ENCODE measurements at regions not wholly inside any gene's neighbourhood (a gene's known extent, or its start where the extent isn't known, plus 50 kb on each side); places are given as distances from the start of the nearest gene placed in this dataset.

DNA sequence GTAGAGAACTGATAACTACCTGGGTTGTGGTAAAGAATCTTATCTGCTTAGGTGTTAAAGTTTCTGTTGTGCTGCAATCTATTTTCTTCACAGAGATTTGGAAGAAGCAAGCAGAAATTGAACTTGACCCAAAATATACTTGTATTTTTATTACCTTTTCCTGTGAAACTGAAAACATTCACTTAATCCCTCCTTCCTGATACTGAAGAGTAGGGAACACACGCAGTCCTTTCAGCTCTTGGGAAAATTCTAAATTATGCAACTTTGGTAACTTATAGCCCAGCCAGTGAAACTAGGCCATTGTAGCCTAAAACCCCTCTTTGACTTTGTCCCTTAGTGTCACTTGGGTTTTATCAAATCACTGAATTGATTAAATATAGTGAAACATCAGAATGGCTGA lies 128.4 kb upstream of the MEIS1 start:
- H3K27ac ChIP-seq, result no peak overlapping the region
- no peaks in the 10 kb centered on the region for H3K9me3 ChIP-seq (ENCODE audit: severe bottlenecking)
- no peak for DNase-seq
- TF ChIP-seq, protein P1, sequence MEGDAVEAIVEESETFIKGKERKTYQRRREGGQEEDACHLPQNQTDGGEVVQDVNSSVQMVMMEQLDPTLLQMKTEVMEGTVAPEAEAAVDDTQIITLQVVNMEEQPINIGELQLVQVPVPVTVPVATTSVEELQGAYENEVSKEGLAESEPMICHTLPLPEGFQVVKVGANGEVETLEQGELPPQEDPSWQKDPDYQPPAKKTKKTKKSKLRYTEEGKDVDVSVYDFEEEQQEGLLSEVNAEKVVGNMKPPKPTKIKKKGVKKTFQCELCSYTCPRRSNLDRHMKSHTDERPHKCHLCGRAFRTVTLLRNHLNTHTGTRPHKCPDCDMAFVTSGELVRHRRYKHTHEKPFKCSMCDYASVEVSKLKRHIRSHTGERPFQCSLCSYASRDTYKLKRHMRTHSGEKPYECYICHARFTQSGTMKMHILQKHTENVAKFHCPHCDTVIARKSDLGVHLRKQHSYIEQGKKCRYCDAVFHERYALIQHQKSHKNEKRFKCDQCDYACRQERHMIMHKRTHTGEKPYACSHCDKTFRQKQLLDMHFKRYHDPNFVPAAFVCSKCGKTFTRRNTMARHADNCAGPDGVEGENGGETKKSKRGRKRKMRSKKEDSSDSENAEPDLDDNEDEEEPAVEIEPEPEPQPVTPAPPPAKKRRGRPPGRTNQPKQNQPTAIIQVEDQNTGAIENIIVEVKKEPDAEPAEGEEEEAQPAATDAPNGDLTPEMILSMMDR (IDR thresholded peaks at IDR 0.05; ENCODE audit: low read depth, low read length), result no peak
- peaks cover 86% of the 10 kb centered on the region for H3K27me3 ChIP-seq (ENCODE audit: insufficient read depth, low read depth, severe bottlenecking)
- no peak overlapping the region for H3K4me3 ChIP-seq (ENCODE audit: low read depth, low read length)
- H3K36me3 ChIP-seq, result no peaks in the 10 kb centered on the region

DNA sequence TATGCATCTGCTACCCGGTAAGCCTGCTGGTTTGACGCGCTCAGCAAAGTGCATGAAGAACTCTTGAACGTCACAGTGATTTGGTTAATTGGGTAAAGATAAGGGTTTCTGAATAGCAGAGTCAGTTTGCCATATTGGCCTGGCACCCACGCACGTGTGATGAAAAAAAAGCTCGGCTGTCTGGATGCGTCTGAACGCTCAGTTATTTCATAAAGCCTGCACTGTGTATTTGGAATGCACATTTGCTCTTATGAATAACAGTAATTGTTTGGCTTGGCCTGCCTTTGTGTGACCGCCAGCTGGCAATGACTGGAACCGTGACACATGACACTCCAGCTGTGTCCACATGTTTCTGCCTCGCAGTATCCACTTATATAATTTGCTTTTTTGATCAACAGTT lies 129.2 kb upstream of the MEIS1 start:
- H3K9me3 ChIP-seq (ENCODE audit: severe bottlenecking), result no peaks in the 10 kb centered on the region
- TF ChIP-seq, protein P1 (IDR thresholded peaks at IDR 0.05; ENCODE audit: low read depth, low read length), result no peak
- H3K36me3 ChIP-seq, result no peaks in the 10 kb centered on the region
- no peak overlapping the region for H3K27ac ChIP-seq
- H3K27me3 ChIP-seq (ENCODE audit: insufficient read depth, low read depth, severe bottlenecking), result peaks cover 91% of the 10 kb centered on the region
- H3K4me3 ChIP-seq (ENCODE audit: low read depth, low read length), result no peak overlapping the region
- no peak for DNase-seq

- H3K27me3 ChIP-seq (ENCODE audit: insufficient read depth, low read depth, severe bottlenecking), result peaks cover 93% of the 10 kb centered on the region
- no peak for DNase-seq
- H3K36me3 ChIP-seq, result no peaks in the 10 kb centered on the region
- peaks cover 2% of the 10 kb centered on the region for H3K9me3 ChIP-seq (ENCODE audit: severe bottlenecking)
- TF ChIP-seq, protein P1 (IDR thresholded peaks at IDR 0.05; ENCODE audit: low read depth, low read length), result no peak
- H3K27ac ChIP-seq, result no peak overlapping the region
- H3K4me3 ChIP-seq (ENCODE audit: low read depth, low read length), result no peak overlapping the region
Observed at GRCh38 chr2:66303471-66303870, 131.5 kb upstream of the MEIS1 start.

DNA sequence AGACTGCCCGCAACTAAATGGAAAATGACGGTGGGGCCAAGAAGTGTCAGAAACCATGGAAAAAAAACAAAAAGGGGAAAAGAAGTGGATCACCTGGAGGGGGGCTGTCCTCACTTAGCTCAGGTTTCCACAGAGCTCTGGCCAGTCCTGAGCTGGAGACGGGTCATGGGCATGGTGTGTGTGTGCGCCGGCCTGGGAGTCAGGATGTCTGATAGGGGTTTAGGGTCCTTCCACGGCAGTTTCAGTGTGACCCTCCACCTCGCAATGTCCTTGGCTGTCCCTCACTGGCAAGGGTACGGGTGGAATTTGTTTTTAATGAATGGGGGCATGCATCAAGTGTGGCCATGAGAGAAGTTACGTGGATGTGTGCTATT lies 133.2 kb upstream of the MEIS1 start:
- no peak for DNase-seq
- H3K27me3 ChIP-seq (ENCODE audit: insufficient read depth, low read depth, severe bottlenecking), result peaks cover 93% of the 10 kb centered on the region
- peaks cover 2% of the 10 kb centered on the region for H3K9me3 ChIP-seq (ENCODE audit: severe bottlenecking)
- no peak overlapping the region for H3K4me3 ChIP-seq (ENCODE audit: low read depth, low read length)
- no peaks in the 10 kb centered on the region for H3K36me3 ChIP-seq
- TF ChIP-seq, protein P1 (IDR thresholded peaks at IDR 0.05; ENCODE audit: low read depth, low read length), result no peak
- H3K27ac ChIP-seq, result no peak overlapping the region

- H3K4me3 ChIP-seq (ENCODE audit: low read depth, low read length), result no peak overlapping the region
- no peak overlapping the region for H3K27ac ChIP-seq
- TF ChIP-seq, protein P1 (IDR thresholded peaks at IDR 0.05; ENCODE audit: low read depth, low read length), result no peak
- H3K9me3 ChIP-seq (ENCODE audit: severe bottlenecking), result peaks cover 2% of the 10 kb centered on the region
- DNase-seq, result no peak
- peaks cover 91% of the 10 kb centered on the region for H3K27me3 ChIP-seq (ENCODE audit: insufficient read depth, low read depth, severe bottlenecking)
- H3K36me3 ChIP-seq, result no peaks in the 10 kb centered on the region
Observed at GRCh38 chr2:66301022-66301766, 133.7 kb upstream of the MEIS1 start.

DNA sequence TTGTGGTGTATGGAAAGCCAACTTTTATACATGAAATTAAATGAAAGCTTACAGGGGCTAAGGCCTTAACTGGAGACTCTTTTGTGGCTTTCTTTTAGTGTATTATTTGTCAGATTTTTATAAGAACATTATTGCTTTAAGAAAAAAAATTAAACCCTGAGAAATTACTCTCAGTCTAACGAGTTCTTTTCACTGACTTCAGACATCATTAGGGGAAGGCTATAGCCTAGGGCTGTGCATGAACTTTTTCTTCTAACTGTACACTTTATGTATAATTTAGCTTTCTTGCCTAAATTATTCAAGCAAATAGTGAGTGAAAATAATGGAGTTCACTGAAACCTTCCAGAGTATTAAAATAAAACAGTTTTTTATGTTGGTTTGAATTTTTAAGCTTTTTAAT lies 151.1 kb upstream of the MEIS1 start:
- Histone ChIP-seq H3K9me3 (ENCODE audit: severe bottlenecking) (no peaks in the 10 kb centered on the region), H3K36me3 (no peaks in the 10 kb centered on the region), H3K27me3 (ENCODE audit: insufficient read depth, low read depth, severe bottlenecking) (peaks cover 73% of the 10 kb centered on the region), H3K27ac (no peak overlapping the region), H3K4me3 (ENCODE audit: low read depth, low read length) (no peak overlapping the region)
- TF ChIP-seq, protein P1 (IDR thresholded peaks at IDR 0.05; ENCODE audit: low read depth, low read length), result no peak
- no peak for DNase-seq

All from WERI-Rb-1 (cell line).